NOMO-1 treated with DMSO at 0.1 percent for 48 hours (cell line): ENCODE measurements at regions not wholly inside any gene's neighbourhood (a gene's known extent, or its start where the extent isn't known, plus 50 kb on each side); places are given as distances from the start of the nearest gene placed in this dataset.
"Not testable (repeated sequence)": the region's sequence is repeated elsewhere in the genome, so short reads cannot be mapped to it uniquely, and the experiment has no call there.

Source experiments
- DNase-seq: peaks from one replicate; lab custom pipeline; 2025; ENCODE audit not compliant: unreplicated experiment; lab: John Stamatoyannopoulos, UW

- DNase-seq, result no peak
Observed at GRCh38 chr1:4133297-4133938, 233.3 kb upstream of the C1orf174 start.

GRCh38 chr1:4133939-4134321 lies 233.9 kb upstream of the C1orf174 start:
- no peak for DNase-seq

GRCh38 chr1:4135853-4136252 lies 235.8 kb upstream of the C1orf174 start:
- DNase-seq, result not testable (repeated sequence)

GRCh38 chr1:4137621-4138415 lies 237.7 kb upstream of the C1orf174 start:
- no peak for DNase-seq

DNA sequence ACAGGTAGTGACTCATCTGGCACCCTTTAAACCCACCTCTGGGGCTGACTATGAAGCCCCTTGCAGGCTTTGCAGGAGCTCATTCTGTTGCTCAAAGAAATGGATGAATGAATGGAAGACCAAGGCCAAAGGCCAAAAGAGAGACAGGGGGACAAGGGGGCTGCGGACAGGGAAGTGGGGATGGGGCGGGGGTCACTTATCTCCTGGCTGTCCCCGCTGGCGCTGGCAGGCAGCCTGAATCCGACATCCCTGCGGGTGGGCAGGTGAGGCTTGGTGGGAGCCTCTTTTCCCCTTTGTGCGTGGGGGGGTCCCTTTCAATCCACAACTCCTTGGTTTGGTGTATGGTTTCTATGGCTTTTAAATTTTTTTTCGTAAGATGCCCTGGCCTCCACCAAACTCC lies 239.6 kb upstream of the C1orf174 start:
- DNase-seq, result no peak

DNA sequence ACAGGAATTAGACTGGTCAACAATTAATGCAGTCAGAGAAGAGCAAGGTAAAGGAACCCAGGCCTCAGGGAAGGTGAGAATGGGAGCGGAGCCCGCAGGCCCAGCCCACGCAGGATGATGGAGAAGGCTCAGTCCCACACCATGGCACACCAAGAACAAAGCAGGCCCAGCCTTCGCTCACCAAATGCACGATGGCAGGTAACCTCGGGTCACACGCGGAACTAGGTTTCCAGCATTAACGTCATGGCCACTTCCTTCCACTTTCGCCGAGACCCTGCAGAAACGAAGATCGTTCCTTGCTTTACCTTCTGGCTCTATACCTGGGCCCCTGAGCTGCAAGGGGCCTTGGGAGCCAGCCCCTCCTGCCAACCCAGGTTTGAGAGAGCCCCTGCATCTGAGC lies 240.2 kb upstream of the C1orf174 start:
- no peak for DNase-seq

GRCh38 chr1:4140821-4141220 lies 240.7 kb upstream of the C1orf174 start:
- no peak for DNase-seq

DNA sequence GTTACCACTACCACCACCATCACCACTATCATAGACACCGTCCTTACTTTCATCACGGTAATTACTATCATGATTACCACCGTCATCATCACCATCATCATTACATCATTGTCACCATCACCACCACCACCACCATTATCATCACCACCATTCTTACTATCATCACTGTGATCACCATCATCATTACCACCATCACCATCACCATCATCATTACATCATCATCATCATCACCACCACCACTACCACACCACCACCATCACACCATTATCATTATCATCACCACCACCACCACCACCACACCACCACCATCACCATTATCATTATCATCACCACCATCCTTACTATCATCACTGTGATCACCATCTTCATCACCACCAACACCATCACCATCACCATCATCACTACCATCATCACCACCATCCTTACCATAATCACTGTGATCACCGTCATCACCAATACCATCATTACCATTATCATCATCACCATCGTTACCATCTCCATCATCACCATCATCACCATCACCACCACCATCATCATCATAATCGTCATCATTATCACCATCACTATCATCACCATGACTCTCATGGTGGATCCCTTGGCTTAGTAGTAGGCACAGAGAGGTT lies 244.4 kb upstream of the C1orf174 start:
- DNase-seq, result no peak

GRCh38 chr1:4146101-4146500 lies 246.0 kb upstream of the C1orf174 start:
- DNase-seq, result no peak

DNA sequence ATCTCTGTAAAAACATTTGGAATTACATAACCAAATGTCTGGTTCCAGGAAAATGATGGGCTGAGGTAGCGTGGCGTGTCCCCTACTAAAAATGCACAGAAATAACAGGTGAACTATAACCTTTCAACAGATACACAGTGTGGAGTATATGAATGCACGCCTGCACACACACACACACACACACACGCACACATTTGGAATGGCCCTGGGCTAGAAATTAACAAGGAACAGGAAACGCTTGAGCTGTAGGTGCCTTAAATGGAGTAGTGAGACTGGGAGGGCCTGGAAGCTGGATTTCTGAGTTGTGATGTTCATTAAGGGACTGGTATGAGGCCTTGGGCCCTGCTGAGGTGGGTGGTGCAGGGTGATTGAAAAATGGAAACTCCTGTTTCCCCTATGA lies 246.5 kb upstream of the C1orf174 start:
- DNase-seq, result no peak

DNA sequence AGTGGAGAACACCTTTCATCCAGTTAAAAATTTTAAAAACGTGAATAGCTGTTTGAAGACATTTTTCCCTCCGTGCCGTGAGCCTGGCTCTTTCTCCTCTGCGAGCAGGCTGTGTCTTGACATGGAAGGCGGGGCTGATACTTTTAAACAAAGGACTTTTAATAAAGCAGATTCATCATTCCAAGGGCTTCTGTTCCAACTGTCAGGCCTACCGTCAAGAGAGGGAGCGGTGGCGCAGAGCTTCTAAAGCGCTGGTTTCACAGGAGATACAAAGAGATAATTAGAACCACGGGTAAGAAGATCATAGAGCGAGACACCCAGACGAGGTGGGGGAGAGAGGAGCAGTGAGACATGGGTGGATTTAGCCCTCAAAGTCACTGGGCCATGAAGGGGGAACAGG lies 247.4 kb upstream of the C1orf174 start:
- DNase-seq, result no peak

DNA sequence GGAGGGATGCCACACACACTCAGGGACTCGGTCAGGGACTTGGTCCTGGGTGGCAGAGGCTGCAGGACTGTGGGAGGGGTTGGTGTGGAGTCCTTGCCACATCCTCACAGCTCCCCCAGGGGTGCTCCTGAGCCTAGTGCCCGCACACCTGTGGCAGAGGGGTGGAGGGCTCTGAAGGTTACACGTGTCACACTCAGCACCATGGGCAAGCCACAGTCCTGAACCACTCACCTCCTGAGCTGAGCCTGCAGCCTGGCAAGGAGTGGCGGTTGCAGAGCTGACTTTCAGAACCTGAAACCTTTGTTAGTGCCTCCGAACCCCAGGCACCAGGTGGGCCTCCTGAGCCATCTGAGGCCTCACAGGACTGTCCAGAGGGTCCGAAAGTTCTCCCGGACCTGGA lies 249.2 kb upstream of the C1orf174 start:
- no peak for DNase-seq

- no peak for DNase-seq
Observed at GRCh38 chr1:4149831-4150230, 249.8 kb upstream of the C1orf174 start.

DNA sequence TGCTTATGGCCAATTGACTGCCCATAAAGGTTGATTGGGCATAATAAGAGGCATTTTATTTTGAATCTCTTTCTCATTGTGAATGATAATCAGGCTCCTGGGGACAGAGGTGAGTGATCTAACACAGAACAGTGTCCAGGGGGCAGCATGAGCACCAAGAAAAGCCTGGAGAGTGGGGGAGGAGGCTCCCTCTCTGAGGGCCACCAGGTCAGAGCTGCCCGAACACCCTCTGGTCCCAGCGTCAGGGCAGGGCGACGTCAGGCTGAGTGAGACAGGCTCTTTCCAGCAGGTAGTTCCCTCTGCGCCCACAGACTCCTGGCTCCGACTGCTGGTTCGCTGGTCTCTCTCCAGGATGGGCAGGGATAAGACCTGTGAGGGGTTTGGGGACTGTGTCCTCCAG lies 250.2 kb upstream of the C1orf174 start:
- no peak for DNase-seq

- no peak for DNase-seq
Observed at GRCh38 chr1:4152266-4152665, 252.2 kb upstream of the C1orf174 start.

GRCh38 chr1:4153571-4153970 lies 253.5 kb upstream of the C1orf174 start:
- DNase-seq, result no peak

GRCh38 chr1:4156241-4156973 lies 256.3 kb upstream of the C1orf174 start:
- no peak for DNase-seq

DNA sequence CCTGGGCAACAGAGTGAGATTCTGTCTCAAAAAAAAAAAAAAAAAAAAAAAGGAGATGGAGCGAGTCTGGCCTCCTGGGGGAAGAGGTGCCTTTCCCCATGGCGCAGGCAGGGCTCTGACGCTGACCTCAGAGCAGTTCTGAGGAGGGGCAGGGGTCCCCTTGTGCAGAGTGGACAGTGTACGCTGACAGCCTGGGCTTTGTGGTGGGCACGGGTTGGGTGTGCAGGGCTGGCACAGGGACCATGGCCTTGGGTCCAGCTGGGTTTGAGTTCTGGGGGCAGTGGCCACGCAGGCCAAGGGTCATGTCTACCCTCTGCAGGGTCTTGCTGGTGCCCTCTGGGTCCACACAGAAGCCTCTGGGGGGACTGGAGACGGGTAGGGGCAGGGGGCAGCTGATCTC lies 260.1 kb upstream of the C1orf174 start:
- no peak for DNase-seq

DNA sequence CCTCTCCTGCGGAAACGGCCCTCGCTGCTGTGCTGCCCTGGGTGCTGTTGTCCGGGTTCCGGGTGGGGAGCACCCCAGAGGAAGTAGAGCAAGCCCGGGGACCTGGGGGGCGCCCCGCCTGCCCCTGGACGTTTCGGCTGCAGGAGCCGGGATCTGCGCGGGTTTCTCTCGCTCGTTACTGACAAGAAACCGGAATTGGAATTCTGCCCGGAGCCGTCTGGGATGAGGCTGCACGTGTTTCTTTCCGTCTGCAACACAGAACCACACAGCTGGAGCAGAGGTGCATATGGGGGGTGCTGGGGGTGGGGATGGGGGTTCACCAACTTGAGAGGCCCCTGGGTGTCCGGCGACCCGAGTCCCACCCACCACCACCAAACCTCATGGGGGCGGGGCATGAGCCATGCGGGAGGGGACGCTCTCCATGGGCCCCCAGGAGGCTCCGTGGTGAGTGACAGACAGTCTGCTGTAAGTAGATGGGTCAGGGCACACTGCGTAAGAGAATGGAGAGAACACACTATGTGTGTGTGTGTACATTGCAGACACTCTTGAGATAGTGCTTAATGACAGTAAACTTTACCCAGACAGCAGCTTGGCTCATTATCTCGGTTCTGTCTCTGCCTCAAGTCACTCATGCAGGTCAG lies 261.4 kb upstream of the C1orf174 start:
- no peak for DNase-seq

- DNase-seq, result no peak
Observed at GRCh38 chr1:4164965-4165364, 264.9 kb upstream of the C1orf174 start.

GRCh38 chr1:4165686-4166300 lies 265.7 kb upstream of the C1orf174 start:
- DNase-seq, result no peak
